Hematopoietic multipotent progenitor cell treated with erythropoietin and hydrocortisone succinate and interleukin-3 and kit ligand, for 8 days (in vitro differentiated cells): ENCODE measurements at regions not wholly inside any gene's neighbourhood (a gene's known extent, or its start where the extent isn't known, plus 50 kb on each side); places are given as distances from the start of the nearest gene placed in this dataset.

Experiments used
- DNase-seq: peaks from one replicate; pipeline ENCODE4 v3.0.0-alpha.2; 2015

DNA sequence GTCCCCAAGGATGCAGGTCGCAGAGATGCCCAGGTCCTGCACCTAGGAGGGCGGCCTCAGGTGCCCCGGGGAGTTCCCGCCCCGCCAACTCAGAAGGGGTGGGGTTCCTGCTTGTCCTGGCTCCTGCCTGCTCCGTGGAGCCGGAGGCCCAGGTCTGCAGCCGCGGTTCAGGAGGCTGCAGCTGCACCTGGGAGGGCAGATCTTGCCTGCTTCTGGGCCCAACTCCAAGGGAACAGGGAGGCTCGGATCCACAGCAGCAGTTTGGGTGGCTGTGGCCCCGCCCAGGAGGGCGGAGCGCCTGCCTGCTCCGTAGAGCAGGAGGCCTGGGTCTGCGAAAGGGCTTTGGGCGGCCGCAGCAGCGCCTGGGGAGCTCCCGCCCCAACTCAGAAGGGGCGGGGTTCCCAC lies 108.2 kb upstream of the EGR2 start:
- no peak for DNase-seq

DNA sequence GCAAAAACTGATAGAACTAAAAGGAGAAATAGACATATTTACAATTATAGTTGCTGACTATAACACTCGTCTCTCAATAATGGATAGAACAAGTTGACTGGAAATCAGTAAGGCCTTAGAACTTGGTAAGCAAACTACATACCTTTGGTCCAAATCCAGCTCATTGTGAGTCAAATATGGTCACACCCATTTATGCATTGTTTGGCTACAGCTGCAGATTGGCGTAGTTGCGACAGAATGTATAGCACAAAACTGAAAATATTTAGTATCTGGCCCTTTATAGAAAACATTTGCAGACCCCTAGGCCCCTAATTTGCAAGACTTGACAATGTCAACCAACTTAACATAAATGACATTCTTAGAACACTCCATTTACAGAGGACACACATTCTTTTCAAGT lies 103.6 kb upstream of the EGR2 start:
- DNase-seq, result no peak

DNA sequence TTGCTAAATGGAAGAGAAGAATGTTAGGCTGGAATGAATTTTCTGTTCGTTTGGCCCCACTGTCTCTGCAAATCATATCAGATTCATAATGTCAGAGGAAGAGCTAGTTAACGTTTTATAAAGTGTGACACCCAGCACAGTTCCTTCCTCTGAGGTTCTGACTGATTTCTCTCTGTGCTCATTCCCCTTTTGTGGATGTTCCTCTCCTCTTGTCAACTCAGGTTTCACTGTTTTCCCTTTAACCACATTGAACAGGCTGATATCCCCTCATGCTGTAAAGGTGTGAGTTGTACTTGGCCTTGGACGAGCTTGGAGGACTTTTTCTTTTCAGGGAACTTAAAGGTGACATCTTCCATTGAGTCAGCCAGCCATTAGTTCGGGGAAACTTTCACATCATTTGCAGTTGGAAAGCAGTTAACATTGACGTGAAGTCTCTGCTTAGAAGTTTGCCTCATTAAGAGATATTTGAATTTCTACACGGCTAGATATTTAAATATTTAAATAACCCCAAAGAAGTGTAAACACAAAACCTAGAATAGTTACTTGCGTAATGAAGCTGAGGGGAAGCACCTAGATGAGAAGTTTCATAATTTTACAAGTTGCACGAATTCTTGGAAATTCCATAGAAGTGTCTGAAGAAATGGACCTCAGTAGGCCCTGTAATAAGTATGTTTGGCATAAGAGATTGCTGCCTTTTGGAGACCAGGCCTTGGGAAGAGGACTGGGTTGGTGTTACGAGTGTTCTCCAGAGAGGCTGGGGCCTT lies 101.5 kb upstream of the EGR2 start:
- no peak for DNase-seq

DNA sequence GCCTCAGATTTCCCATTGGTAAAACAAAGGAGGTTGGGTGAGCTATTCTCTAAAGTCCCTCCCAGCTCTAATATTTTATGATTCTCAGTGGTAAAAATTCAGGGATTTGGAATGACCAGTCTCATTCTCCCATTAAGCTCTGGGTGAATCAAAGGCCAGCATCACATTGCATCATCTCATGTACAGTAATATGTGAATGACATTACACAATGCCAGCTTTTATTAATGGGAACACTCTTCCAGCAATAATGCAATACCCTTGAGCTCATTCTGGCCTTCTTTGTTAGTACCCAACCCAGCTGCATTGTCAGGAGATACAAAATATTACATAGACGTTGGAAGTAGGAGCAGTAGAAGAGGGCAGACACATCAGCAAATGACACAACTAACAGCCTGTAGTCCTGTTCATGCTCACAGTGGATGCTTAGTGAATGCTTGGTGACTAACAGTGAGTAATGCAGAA lies 100.0 kb upstream of the EGR2 start:
- DNase-seq, result no peak

DNA sequence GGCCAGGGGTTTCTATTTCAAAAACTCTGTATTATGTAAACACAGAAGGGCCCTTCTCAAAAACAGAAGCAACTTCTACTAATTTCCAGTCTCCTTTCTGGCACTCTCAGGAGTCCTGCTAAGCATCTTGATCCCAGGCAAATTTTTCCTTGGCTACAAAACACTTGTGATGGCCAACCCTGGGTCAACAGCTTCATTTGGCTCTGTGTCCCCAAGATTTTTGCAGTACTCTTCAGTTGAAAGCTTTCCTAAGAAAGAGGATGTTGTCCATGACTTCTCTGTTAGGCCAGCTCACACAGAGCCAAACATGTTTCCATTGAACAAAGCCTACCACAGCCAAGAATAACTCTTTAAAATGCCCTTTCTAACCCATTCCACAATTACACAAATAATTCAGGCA lies 99.0 kb upstream of the EGR2 start:
- DNase-seq, result no peak

DNA sequence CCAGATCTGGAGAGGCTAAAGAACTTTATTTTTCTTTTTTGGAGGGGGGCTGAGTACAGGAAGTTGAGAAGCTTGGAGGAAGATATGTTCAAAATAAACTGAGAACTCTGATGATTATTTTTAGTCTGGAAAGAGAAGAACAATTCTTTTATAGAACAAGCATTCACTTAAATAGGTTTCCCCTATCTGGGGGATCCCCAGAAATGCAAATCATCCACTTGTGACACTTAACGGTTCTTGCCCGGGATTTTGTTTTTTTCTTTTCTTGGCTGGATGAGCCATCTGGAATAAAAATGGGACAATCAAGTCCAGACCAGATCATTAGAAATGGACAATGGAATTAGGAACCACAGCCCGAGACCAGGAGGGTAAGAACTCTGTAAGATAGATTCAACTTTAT lies 95.9 kb upstream of the EGR2 start:
- DNase-seq, result no peak

DNA sequence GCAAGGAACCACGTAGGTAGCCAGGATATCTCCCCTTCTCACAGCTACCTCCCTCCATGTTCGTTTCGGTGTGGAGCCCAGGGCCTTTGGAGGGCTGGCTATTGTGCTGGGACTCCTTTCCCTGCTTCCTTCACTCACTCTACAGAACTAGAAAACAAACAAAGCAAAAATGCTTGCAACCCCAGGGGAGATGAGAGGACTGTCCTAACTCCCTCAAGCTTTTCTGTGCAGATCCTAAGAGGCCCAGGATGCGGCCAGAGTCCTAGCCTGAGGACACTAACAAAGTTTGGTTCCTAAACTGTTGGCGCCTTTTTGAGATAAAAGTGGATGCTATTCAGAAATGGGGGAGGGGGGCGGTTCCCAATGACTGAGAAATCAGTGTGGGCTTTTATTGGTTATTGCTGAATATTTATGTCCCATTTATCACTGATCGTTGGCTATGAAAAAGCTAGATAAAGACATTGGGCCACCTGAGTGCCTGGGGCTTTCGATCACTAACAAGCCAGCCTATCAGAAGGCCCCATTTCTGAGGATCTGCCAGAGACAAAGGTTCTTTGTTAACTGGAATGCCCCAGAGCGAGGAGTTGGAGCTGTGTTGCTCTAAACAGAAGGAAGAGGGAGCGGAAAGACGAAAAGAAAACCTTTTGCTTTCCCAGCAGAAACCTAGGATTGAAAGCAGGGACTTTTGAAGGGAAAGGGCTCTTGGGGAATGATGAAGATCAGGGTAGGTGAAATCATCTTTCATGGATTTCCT lies 95.2 kb upstream of the EGR2 start:
- DNase-seq, result no peak

DNA sequence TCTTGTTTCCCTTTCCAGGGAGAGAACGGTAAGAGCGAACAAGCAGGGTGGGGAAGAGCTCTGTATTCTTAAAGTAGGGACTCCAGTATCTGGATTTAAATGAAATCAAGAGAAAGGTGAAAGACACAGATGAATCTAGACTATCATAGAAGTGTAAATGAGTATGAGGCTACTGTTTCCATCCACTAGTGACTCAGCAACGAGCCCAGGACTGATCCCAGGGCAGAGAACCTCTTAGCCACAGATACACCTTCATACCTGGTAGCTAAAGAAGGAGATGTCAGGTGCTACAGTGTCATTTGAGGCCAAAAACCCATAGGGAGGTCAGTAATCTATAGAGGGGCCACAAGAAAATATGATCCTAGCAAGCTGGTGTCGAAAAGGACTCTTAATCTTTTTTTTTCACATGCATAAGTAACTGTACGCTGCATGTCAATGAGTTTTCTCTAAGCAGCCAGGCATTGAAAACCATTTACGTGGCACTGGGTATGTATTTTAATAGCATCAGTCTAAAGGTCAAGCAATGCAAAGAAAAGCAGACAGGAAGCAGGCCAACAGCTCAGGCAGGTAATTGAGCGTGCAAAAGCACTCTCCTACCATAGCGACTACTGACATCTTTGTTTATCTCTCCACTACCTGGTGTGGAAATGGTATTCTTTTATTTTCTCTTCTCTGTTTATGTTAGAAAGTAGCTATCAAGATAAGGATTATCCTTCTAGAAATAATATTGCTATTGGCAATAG lies 91.5 kb upstream of the EGR2 start:
- DNase-seq, result no peak

DNA sequence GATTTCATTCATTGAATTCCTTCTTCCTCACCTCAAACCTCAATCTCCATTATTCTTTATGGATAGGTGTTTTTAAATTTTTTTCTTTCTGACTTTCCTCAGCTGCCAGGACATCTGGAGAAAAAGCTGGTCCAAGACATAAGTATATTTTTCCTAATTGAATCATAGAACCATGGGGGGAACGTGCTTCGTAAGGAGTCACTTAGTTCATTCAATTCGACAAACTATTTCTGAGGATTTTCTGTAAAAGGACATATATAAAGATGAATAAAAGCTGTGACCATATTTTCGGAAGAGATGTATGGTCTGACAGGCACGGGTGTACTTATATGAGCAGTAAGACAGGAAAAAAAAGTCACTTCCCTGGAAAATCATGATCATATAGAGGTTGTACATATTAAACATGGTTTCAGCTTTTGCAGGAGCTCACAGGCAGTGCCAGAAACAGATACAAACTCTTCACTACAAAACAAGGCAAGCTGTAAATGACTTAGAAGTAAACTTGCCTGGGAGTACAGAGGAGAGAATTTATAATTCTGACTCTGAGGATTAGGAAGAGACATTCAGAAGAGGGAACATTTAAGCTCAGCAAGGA lies 88.2 kb upstream of the EGR2 start:
- no peak for DNase-seq

DNA sequence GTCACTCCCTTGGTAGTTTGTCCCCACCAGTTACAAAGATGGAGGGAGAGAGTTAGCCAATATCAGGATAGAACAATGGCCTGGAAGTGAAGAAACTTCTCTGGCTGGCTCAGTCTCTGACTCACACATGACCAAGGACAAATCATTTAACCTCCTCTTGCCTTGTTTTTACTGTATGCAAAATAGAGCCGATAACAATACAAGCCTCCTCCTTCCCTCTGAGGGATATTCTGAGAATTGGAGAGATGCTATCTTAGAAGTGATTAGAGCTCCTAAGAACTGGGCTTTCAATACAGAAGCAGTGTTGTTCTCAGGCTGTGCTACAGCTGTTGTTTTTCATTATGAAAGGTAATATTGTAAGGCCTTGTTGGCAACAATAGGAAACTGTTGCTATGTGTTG lies 87.7 kb upstream of the EGR2 start:
- DNase-seq, result no peak

DNA sequence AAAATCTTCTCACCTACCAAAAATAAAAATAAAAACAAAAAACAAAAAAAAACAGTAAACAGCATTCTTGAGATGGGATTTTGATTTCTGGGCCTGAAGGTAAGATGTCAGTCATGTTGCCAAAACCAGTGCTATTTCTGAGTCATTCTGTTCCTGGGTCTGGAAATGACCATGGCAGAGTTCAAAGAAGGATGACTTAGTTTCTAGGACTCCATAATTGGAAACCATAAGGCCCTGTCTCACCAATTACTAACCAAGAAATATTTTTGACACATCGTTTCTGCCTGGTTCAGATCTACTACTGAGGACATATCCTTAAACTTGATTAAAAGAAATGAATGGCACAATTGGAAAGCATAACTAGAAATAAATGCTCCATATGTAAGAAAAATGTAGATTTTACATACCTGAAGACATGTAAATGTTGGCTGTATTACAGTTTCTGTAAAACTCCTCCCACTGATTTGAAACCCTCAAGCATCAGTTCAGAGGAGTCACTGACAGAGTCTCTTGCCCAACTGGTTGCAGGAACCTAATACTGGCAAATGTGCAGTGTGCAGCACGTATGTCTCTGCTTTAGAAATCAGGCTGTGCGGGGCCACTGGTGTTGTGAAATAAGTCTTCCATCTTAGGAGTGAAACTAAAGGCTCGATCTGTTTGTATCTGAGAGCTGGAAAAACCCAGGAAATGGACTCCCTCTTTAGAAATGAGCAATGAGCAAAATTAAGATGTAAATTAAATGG lies 84.8 kb upstream of the EGR2 start:
- DNase-seq, result no peak

DNA sequence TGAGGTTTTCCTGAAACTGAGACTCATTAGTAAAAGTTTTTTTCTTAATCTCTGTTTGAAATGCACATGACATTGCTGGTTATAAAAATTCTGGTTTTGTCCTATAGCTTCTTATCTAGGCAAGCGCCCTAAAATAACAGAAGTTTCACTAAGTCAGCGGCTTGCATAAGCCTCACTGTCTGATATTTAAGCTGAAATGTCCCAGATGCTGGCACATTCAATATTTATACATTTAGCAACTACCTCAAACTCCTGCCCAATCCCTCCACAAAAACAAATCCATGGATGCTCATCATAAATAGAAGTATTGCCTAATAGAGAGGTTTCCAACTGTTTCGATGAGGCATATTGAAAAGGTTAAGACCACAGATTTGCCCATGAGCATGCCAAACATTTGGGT lies 83.1 kb upstream of the EGR2 start:
- DNase-seq, result no peak

DNA sequence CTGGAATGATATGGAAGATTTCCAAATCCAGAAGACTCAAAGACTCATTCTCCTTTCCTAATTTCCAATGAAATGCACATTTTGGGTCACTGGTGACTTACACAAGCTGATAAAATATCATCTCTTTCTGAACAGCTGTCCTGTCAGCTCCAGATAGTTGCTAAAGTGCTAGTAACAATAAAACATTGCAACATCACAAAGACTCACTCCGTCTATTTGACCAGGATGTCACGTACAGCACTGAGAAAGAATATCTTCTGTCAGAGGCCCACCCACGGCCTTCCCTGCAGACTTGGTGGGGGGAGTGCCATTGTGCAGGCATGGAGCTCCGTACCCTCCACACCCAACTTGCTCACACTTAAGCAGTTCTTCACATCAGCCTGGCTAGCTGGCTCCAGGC lies 78.9 kb upstream of the EGR2 start:
- no peak for DNase-seq

DNA sequence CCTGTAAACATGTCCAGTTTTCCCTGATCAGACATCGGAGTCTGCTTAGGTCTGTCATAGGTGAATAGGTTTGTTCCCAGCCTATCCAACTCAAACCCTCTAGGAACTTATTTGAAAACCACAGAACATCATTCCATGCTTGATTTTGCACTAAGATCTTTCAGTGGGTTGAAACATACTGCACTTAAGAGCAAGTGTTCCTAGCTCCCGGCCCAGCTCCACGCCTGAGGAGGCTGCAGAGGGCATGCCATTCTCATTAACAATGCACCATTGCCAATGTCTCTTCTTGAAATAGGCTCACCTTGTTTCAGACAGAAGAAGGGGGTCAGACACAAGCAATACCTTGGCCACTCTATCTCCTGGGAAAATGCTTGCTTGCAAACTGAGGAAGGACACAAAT lies 78.0 kb upstream of the EGR2 start:
- no peak for DNase-seq

DNA sequence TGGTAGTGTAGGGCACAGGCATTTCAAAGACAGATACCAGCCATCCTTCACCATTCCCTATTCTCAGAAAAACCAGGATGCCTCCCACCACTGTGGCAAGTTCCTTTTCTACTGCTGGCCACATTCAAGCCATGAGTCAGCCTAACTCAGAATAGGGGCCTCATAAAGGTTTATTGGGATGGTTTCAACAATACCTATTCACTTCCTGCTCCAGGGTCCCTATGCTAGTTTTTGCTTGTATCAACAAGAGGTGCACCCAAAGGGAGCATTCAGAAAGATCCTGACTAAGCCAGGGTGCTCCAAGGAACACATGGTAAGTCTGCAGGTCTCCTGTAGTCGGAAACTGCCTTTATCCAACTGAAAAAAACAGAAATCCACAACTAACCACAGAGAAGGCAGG lies 76.9 kb upstream of the EGR2 start:
- DNase-seq, result no peak

DNA sequence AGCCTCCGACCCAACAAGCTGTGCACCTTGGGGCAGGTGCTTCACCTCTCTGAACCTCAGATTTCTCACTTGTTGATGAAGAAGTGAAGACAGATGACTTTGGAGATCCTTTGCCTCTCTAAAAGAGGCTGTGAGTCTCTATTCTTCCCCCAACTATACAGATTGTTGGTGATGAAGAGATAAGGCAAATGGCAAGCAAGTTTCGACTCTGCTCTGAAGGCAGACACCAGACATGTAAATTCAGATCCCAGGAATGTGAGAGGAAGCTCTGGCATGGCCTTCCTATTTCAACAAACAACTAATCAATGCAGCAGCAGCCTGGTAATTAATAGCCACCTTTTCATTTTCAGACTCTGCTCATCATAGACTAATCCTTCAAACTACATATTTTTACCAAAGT lies 74.2 kb upstream of the EGR2 start:
- no peak for DNase-seq

DNA sequence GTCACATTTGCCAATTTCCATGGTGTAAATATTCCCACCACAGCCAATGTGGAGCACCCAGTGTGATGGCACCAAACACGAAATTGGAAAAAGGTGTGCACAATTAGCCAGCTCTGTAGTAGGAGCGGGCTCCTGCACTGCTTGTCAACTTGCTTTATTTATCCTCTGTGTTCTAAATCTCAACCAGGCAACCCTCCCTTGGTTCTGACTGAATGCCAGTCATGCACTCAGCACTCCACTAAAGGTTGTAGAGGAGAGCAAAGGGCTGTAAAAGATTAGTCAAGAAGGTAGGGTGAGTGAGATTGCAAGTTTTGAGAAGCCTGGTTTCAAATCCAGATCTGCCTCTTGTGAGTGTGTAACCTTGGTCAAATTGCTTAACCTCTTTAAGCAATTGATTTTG lies 71.5 kb upstream of the EGR2 start:
- no peak for DNase-seq

DNA sequence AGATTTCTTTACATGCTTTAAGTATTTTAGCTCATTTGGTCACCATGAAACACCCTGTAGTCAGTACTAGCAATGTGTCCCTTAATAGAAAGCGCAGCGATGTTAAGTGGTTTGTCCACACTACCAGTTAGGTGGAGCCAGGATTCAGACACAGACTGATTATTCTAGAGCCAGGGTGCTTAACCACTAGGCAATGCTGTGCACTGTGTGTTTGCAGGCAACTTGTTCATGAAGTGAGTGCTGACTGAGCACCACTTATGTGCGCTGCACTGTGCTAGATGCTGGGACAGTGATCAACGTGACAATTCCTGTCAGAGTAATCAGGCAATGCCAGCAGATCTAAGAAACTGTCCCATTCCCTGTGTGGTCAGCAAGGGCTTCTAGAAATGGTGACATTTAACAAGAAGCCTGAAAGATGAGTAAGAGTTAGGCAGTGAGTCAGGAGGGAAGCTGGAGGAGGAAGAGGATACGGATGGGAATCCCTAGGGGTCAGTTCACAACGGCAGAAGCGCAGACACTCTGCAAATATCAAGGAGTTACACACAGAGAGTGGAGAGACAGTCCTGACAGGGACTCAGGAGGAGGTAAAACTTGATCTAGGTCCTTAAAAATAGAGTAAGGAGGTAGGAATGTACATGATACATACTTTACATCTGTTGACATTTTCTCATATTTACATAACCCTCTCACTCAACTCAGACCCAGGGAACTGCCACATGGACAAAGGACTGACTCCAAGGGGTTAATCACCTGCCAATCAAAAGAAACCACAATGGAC lies 69.7 kb upstream of the EGR2 start:
- no peak for DNase-seq

DNA sequence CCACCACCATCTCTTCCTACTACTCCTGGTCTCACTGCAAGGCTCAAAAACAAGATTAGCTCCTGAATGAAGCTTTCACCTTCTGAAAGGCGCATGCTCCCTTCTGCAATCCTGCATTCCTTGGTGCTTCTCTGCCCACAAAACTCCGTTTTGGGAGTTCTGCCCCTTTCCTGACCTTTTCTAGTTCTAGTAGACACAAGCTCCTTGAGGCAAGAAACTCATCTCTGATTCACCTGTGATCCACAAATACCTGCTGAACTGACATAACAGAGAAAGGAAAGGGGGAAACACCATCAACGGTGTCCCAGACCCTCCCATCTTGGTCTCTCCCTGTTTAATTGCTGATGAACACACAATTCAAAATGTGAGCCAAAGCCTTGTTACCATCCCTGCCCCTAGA lies 64.0 kb upstream of the EGR2 start:
- no peak for DNase-seq

DNA sequence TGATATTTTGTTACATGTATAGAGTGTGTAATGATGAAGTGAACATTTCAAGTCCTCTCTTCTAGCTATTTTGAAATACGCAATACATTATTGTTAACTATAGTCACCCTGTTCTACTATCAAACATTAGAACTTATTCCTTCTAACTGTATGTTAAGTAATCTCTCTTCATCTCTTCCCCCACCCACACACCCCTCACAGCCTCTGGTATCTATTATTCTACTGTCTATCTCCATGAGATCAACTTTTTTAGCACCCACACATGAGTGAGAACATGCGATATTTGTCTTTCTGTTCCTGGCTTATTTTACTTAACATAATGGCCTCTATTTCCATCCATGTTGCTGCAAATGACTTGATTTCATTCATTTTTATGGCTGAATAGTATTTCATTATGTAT lies 57.7 kb upstream of the EGR2 start:
- no peak for DNase-seq

DNA sequence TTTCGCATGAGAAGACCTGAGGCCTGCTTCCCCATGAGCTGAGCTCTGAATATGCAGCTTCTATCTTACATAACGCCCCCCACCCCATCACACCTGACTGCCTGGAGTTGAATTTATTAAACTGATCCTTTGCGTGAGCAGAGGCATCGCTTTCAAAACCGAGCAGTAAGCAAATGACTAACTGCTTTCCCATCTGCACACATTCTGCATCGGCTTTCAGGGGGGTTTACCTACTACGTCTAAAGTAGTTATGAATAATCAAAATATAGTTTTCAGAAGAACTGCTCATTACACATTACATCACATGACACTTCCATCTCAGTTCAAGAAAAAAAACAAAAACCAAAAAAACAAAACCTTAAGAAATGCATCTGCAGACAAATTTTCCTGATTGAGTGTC lies 54.7 kb upstream of the EGR2 start:
- DNase-seq, result no peak

DNA sequence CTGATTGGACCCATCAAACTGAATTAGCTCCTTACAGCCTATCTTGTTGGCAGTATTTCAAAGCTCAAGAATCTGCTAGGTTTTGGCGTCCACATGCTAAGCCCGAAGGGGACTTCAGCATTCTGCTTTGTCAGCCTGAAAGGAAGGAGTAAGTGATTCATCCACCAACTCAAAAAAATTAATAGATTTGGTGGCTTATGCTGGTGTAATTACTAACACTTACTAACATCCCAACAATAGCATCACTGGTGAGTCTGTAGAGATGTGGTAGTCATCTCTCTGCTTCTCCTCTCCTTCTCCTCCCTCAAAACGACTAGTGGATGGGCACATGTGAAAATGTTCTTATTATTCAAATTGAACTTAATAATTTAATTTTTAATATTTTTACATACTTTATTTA lies 53.8 kb upstream of the EGR2 start:
- DNase-seq, result no peak
